ENCODE measurements at regions not wholly inside any gene's neighbourhood (a gene's known extent, or its start where the extent isn't known, plus 50 kb on each side); places are given as distances from the start of the nearest gene placed in this dataset.

- TF ChIP-seq, protein P1, sequence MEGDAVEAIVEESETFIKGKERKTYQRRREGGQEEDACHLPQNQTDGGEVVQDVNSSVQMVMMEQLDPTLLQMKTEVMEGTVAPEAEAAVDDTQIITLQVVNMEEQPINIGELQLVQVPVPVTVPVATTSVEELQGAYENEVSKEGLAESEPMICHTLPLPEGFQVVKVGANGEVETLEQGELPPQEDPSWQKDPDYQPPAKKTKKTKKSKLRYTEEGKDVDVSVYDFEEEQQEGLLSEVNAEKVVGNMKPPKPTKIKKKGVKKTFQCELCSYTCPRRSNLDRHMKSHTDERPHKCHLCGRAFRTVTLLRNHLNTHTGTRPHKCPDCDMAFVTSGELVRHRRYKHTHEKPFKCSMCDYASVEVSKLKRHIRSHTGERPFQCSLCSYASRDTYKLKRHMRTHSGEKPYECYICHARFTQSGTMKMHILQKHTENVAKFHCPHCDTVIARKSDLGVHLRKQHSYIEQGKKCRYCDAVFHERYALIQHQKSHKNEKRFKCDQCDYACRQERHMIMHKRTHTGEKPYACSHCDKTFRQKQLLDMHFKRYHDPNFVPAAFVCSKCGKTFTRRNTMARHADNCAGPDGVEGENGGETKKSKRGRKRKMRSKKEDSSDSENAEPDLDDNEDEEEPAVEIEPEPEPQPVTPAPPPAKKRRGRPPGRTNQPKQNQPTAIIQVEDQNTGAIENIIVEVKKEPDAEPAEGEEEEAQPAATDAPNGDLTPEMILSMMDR (IDR thresholded peaks at IDR 0.05; ENCODE audit: poor library complexity, severe bottlenecking), result no peak
- TF ChIP-seq EZH2 (IDR thresholded peaks at IDR 0.05; ENCODE audit: borderline replicate concordance, insufficient read depth, low read length, poor library complexity, severe bottlenecking) (no peak), REST (IDR thresholded peaks at IDR 0.05; ENCODE audit: borderline replicate concordance) (no peak), RAD21 (conservative IDR thresholded peaks at IDR 0.05) (no peak), EP300 (conservative IDR thresholded peaks at IDR 0.05; ENCODE audit: poor library complexity, severe bottlenecking) (no peak), POLR2AphosphoS5 (IDR thresholded peaks at IDR 0.05) (no peak), TAF1 (IDR thresholded peaks at IDR 0.05; ENCODE audit: low read depth) (no peak)
Observed at GRCh38 chr3:166844329-166844728, 535.8 kb downstream of the ZBBX start.

Data from neural cell (in vitro differentiated cells).